Right renal cortex interstitium (tissue), 3 donors: ENCODE measurements at regions not wholly inside any gene's neighbourhood (a gene's known extent, or its start where the extent isn't known, plus 50 kb on each side); places are given as distances from the start of the nearest gene placed in this dataset.

Experiments used
- DNase-seq, 3 donors: peaks; one replicate each; pipeline ENCODE4 v3.0.0-alpha.2; 2013; ENCODE audit warnings: low read depth in 3 of 3, low spot score in 2 of 3

DNA sequence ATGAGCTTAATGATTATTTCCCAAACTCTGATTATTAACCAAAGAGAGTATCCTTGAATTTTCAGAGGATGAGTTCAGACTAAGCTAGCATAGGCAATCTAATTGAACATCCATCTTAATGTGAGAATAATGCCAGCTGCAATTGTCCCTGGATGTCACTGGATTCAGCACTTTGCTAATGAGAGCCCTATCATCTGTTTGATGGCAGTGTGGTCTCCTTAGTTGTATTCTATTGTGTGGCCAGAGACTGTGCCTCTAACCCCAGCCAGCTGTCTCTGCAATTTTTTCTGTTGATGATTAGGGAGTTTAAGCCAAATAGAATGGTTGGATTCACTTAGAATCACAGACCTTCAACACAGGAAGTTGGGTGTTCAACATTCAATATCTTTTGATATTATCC, 1249.5 kb downstream of the FAM181B start:
- DNase-seq, result no peak

- DNase-seq, result no peak
Observed at GRCh38 chr11:81477277-81477676, 1256.4 kb downstream of the FAM181B start.

DNA sequence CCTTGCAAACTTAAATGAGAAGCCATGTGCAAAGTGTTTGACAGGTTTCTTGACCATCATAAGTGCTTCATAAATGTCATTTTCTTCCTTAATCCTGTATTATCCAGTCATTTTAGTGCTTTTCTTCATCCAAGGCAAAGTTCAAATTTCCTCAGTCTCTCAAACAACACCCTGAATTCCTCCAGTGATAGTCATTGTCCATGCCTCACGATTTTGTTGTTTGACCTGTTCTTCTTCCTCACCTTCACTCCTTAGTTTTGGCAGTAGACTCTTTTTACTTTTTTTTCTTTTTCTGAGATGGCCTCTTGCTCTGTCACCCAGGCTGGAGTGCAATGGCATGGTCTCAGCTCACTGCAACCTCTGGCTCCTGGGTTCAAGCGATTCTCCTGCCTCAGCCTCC, 1257.3 kb downstream of the FAM181B start:
- no peak for DNase-seq

DNA sequence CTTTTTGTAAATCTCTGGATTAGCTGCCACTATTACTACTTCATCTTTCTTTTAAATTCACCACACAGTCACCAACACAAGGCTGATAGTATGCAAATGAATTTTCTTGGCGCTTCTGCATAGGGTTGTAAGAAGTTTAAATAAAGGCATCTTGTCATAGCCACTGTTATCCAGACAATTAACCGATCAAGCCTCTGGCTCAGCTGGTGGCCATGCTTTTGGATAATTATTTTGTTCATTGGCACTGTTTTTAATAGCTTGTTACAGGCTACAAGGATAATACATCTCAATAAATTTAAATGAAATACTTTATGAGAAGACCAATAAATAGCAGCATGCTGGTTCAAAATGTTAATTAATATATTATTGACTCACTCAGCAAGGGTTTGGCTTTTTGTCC, 1261.0 kb downstream of the FAM181B start:
- DNase-seq, result no peak

DNA sequence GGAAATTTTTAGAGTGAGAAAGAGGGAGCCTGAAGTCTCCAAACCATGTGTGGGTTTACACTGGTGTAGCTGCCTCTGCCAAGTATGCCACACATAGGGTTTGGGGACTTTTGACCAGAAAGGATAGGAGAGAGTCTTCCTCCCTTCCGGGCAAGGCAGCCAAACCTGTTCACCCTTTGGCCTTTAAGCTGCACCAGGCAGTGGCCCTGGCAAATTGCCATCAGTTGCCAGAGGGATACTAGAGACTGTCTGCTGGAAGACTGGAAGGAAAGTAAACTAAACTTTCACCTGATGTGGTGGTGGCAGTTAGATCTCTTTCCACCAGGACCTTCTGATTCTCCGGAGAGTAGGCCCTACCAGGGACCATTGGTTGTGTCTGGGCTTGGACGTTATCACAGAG, 1263.2 kb downstream of the FAM181B start:
- DNase-seq, result no peak

DNA sequence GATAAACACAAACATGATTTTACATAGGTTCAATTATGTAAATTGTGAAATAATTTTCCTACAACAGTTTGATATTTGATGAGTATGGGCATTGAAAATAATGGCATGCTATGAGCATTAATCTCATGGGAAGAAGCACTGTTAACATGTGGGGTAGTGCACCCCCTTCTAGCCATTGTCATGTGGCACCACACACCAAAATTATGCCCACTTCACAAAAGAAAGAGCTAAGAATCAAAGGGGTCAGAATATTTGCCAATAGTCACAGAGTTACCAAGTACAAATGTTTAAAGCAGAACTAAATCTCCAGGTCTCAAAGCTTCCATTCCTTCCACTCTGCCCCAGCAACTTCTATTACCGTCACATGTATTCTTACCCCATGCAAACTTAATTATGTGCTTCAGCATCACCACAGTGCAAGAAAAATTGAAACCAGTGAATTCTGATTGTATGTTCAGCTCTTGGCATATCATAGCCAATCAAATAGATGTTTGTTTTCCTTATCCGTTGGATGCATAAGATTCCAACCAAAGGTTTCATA, 1273.8 kb downstream of the FAM181B start:
- no peak for DNase-seq

- no peak for DNase-seq
Observed at GRCh38 chr11:81449588-81450156, 1284.0 kb downstream of the FAM181B start.

GRCh38 chr11:81444297-81444696, 1289.4 kb downstream of the FAM181B start:
- DNase-seq, result no peak

- no peak for DNase-seq
Observed at GRCh38 chr11:81432333-81432732, 1301.3 kb downstream of the FAM181B start.

GRCh38 chr11:81424822-81425221, 1308.8 kb downstream of the FAM181B start:
- DNase-seq, result no peak

GRCh38 chr11:81422402-81422801, 1311.3 kb downstream of the FAM181B start:
- no peak for DNase-seq

DNA sequence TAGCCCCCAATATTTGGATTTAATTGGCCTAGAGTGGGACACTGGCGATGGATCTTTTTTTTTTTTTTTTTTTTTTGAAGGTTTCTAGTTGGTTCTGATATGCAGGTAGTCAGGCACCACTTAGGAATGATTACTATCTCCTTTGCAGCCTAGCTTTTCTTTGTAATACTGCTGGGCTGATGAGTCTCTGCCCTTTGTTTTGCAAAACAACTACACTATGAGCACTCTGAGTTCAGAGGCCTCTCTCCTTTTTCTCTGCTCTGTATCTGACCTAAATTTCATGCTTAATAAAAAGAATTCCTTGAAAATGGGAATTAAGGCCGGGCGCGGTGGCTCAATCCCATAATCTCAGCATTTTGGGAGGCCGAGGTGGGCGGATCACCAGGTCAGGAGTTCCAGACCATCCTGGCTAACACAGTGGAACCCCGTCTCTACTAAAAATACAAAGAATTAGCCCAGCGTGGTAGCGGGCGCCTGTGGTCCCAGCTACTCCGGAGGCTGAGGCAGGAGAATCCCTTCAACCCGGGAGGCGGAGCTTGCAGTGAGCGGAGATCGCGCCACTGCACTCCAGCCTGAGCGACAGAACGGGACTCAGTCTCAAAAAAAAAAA, 1312.3 kb downstream of the FAM181B start:
- DNase-seq, result no peak

DNA sequence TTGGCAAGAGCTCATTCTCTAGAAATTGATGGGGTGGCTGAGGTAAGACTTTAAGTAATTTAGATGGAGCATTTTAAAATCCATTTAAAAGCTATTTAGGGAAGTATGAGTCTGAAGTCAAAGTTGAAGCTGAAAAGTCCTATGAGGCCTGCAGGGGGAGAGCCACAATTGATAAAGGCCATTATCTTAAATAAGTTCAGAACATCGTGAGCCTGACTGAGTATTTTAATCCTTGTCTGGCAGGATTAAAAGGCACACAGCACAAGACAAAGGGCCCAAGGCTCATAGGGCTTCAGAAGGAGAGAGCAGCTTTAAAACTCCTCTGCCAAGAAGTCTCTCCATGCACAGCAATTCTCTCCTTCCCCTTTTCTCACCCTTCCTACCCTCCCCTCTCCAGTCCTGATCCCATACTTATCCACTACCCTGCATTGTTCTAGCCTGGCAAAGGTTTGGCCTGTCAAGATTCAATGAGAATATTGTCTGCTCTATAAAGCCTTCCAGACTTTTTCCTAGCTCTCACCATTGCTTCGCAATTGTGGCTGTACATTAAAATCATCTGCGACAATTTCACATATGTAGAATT, 1312.9 kb downstream of the FAM181B start:
- no peak for DNase-seq

GRCh38 chr11:81397316-81397715, 1336.3 kb downstream of the FAM181B start:
- peak in 2 of 3 donors; percentile 14 to 18 for DNase-seq

DNA sequence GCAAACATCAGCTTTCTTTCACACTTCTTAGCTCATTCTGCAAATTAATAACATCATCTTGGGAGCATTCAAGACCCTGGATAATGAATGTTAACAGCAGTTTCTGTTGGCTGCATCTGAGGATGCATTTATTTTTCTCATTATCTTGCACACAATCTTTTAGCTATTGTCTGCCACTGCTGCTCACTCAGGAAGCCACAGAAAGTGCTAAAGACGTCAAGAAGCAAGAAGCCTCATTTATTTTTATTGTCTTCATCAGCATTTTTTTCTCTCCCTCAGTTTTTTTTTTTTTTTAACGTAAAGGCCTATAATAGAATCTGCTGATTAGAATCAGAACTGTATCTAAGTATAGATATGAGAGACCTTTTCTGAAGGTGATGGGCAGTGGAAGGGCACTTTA, 1339.4 kb downstream of the FAM181B start:
- DNase-seq, result no peak

DNA sequence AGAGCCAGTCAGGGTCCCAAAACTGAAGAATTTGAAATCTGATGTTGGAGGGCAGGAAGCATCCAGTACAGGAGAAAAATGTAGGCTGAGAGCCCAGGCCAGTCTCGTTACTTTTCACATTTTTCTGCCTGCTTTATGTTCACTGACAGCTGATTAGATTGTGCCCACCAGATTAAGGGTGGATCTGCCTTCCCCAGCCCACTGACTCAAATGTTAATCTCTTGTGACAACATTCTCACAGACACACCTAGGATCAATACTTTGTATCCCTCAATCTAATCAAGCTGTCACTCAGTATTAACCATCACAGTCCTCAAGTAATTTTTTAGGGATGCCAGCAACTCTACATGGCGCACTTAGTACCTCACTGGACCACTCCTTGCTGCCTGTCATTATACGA, 1345.3 kb downstream of the FAM181B start:
- no peak for DNase-seq

GRCh38 chr11:81380395-81380794, 1353.3 kb downstream of the FAM181B start:
- DNase-seq, result no peak

- DNase-seq, result no peak
Observed at GRCh38 chr11:81377418-81377817, 1356.2 kb downstream of the FAM181B start.

- no peak for DNase-seq
Observed at GRCh38 chr11:81373986-81374385, 1359.7 kb downstream of the FAM181B start.

DNA sequence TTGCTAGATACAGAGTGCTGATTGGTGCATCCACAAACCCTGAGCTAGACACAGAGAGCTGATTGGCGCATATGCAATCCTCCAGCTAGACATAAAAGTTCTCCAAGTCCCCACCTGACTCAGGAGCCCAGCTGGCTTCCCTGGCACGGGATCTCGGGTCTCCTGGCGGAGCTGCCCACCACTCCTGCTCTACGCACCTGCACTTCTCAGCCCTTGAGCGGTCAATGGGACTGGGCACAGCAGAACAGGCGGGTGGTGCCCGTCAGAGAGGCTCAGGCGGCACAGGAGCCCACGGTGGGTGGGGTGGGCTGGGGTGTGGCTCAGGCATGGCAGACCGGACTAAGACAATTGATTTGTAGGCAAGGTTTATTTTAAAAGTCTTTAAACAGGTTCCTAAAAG, 1365.5 kb downstream of the FAM181B start:
- no peak for DNase-seq

GRCh38 chr11:81365496-81365895, 1368.2 kb downstream of the FAM181B start:
- DNase-seq, result no peak

DNA sequence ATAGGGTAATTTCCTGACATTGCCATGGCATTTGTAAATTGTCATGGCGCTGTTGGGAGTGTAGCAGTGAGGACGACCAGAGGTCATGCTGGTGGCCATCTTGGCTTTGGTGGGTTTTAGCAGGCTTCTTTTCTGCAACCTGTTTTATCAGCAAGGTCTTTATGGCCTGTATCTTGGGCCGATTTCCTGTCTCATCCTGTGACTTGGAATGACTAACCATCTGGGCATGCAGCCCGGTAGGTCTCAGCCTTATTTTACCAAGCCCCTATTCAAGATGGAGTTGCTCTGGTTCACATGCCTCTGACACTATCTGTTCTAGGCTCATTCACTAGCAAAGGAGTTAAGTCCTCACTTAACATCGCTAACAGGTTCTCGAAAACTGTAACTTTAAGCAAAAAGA, 1374.2 kb downstream of the FAM181B start:
- no peak for DNase-seq
